Activated T-cell treated with anti-CD3 and anti-CD28 coated beads, Interleukin-2, amount 50 U/mL, for 72 hours (primary cell): ENCODE measurements at regions not wholly inside any gene's neighbourhood (a gene's known extent, or its start where the extent isn't known, plus 50 kb on each side); places are given as distances from the start of the nearest gene placed in this dataset.
"Not testable (repeated sequence)": the region's sequence is repeated elsewhere in the genome, so short reads cannot be mapped to it uniquely, and the experiment has no call there.

ENCODE experiments used
- ATAC-seq, 2 donors: fragments of 150-1000 bp; cut with Tn5 transposase; replicated peaks in 1 of 2; 2 replicates each; pipeline ENCODE4 v1.10.0; 2021; ENCODE audit warnings: moderate library complexity in 2 of 2, mild to moderate bottlenecking in 1 of 2
- DNase-seq, 2 donors: peaks; one replicate each; pipeline ENCODE4 v3.0.0; 2021 to 2022; ENCODE audit warnings: mixed read lengths in 1 of 2
- H3K27ac Mint-ChIP-seq: one replicate; pipeline ENCODE4 v1.8.0; 2022; ENCODE audit warnings: mild to moderate bottlenecking, moderate library complexity, mixed read lengths
- H3K27me3 Mint-ChIP-seq: one replicate; pipeline ENCODE4 v1.8.0; 2022; ENCODE audit warnings: low read depth, mixed read lengths
- H3K36me3 Mint-ChIP-seq, 2 donors: one replicate each; pipeline ENCODE4 v1.8.0; 2022; ENCODE audit warnings: mixed read lengths in 2 of 2, mild to moderate bottlenecking in 1 of 2; ENCODE audit not compliant: insufficient read depth in 2 of 2
- H3K4me1 Mint-ChIP-seq: one replicate; pipeline ENCODE4 v1.8.0; 2022; ENCODE audit warnings: low read depth, mixed read lengths
- H3K4me3 Mint-ChIP-seq, 2 donors: one replicate each; pipeline ENCODE4 v1.8.0; 2022; ENCODE audit warnings: mild to moderate bottlenecking in 2 of 2, mixed read lengths in 2 of 2, moderate library complexity in 2 of 2
- H3K9me3 Mint-ChIP-seq, 2 donors: one replicate each; pipeline ENCODE4 v1.8.0; 2022; ENCODE audit warnings: mixed read lengths in 2 of 2

- DNase-seq (no peak), ATAC-seq (no peak)
- Mint-ChIP-seq H3K27me3 (no peaks in the 10 kb centered on the region), H3K27ac (peak overlapping the region; percentile 78), H3K4me1 (peaks cover 98% of the 10 kb centered on the region), H3K9me3 (peaks cover 16 to 19% of the 10 kb centered on the region in 2 donors), H3K36me3 (peaks cover 34 to 63% of the 10 kb centered on the region in 2 donors), H3K4me3 (peak overlapping the region; percentile 12 to 31)
Measured at GRCh38 chr2:7440977-7441376, 523.8 kb downstream of the RNF144A start.

GRCh38 chr2:7441841-7442240 lies 524.6 kb downstream of the RNF144A start:
- ATAC-seq, H3K27me3 Mint-ChIP-seq, DNase-seq: not testable (repeated sequence)
- H3K4me1 Mint-ChIP-seq = peaks cover 98% of the 10 kb centered on the region
- peak overlapping the region; percentile 78 for H3K27ac Mint-ChIP-seq
- H3K9me3 Mint-ChIP-seq = peaks cover 16 to 19% of the 10 kb centered on the region in 2 donors
- H3K36me3 Mint-ChIP-seq = peaks cover 33 to 66% of the 10 kb centered on the region in 2 donors
- peak overlapping the region in 1 of 2 donors; percentile 65 for H3K4me3 Mint-ChIP-seq

GRCh38 chr2:7444626-7445025 lies 527.4 kb downstream of the RNF144A start:
- peak overlapping the region; percentile 67 to 72 for H3K4me3 Mint-ChIP-seq
- DNase-seq (no peak), ATAC-seq (peak; percentile 76 to 78)
- H3K27me3 Mint-ChIP-seq = no peaks in the 10 kb centered on the region
- peaks cover 29 to 71% of the 10 kb centered on the region in 2 donors for H3K36me3 Mint-ChIP-seq
- peak overlapping the region; percentile 88 for H3K27ac Mint-ChIP-seq
- H3K9me3 Mint-ChIP-seq = peaks cover 16 to 17% of the 10 kb centered on the region in 2 donors
- peaks cover 97% of the 10 kb centered on the region for H3K4me1 Mint-ChIP-seq

- no peak for ATAC-seq
- Mint-ChIP-seq H3K4me3 (peak overlapping the region; percentile 16 to 54), H3K36me3 (peaks cover 12 to 35% of the 10 kb centered on the region in 2 donors), H3K4me1 (peaks cover 94% of the 10 kb centered on the region), H3K27ac (peak overlapping the region; percentile 99), H3K27me3 (no peaks in the 10 kb centered on the region), H3K9me3 (peaks cover 4 to 6% of the 10 kb centered on the region in 2 donors)
- DNase-seq = no peak
Measured at GRCh38 chr2:7448578-7449264, 531.5 kb downstream of the RNF144A start.

- ATAC-seq (no peak), DNase-seq (no peak)
- peaks cover 5 to 6% of the 10 kb centered on the region in 2 donors for H3K9me3 Mint-ChIP-seq
- H3K4me3 Mint-ChIP-seq = peak overlapping the region; percentile 16 to 54
- H3K27me3 Mint-ChIP-seq = no peaks in the 10 kb centered on the region
- H3K4me1 Mint-ChIP-seq = peaks cover 94% of the 10 kb centered on the region
- peak overlapping the region; percentile 99 for H3K27ac Mint-ChIP-seq
- peaks cover 11 to 33% of the 10 kb centered on the region in 2 donors for H3K36me3 Mint-ChIP-seq
Measured at GRCh38 chr2:7449298-7449697, 532.1 kb downstream of the RNF144A start.

GRCh38 chr2:7450188-7450832 lies 533.1 kb downstream of the RNF144A start:
- Mint-ChIP-seq H3K9me3 (peaks cover 4 to 5% of the 10 kb centered on the region in 2 donors), H3K4me1 (peaks cover 94% of the 10 kb centered on the region), H3K4me3 (peak overlapping the region; percentile 72 to 75), H3K27ac (peak overlapping the region; percentile 99), H3K27me3 (no peaks in the 10 kb centered on the region), H3K36me3 (peaks cover 8 to 30% of the 10 kb centered on the region in 2 donors)
- ATAC-seq (peak; percentile 86 to 90), DNase-seq (peak; percentile 79 to 86)

GRCh38 chr2:7450833-7451190 lies 533.6 kb downstream of the RNF144A start:
- Mint-ChIP-seq H3K27ac (peak overlapping the region; percentile 99), H3K9me3 (peaks cover 1 to 2% of the 10 kb centered on the region in 2 donors), H3K4me1 (peaks cover 91% of the 10 kb centered on the region), H3K36me3 (peaks cover 4 to 25% of the 10 kb centered on the region in 2 donors), H3K27me3 (no peaks in the 10 kb centered on the region), H3K4me3 (peak overlapping the region; percentile 72 to 75)
- DNase-seq (peak in 1 of 2 donors; percentile 61), ATAC-seq (peak; percentile 63 to 65)

GRCh38 chr2:7452110-7452876 lies 535.1 kb downstream of the RNF144A start:
- DNase-seq (no peak), ATAC-seq (peak; percentile 9 to 26)
- Mint-ChIP-seq H3K36me3 (peaks cover 2 to 17% of the 10 kb centered on the region in 2 donors), H3K4me3 (peak overlapping the region; percentile 72 to 75), H3K4me1 (peaks cover 91% of the 10 kb centered on the region), H3K27me3 (no peaks in the 10 kb centered on the region), H3K9me3 (peaks cover 1 to 2% of the 10 kb centered on the region in 2 donors), H3K27ac (peak overlapping the region; percentile 99)

GRCh38 chr2:7454592-7454991 lies 537.4 kb downstream of the RNF144A start:
- peaks cover 1 to 2% of the 10 kb centered on the region in 2 donors for H3K9me3 Mint-ChIP-seq
- ATAC-seq (no peak), DNase-seq (no peak)
- H3K4me3 Mint-ChIP-seq = no peak overlapping the region
- H3K36me3 Mint-ChIP-seq = peaks cover 4 to 9% of the 10 kb centered on the region in 2 donors
- peak overlapping the region; percentile 23 for H3K27ac Mint-ChIP-seq
- H3K27me3 Mint-ChIP-seq = no peaks in the 10 kb centered on the region
- peaks cover 78% of the 10 kb centered on the region for H3K4me1 Mint-ChIP-seq

GRCh38 chr2:7456762-7457161 lies 539.5 kb downstream of the RNF144A start:
- ATAC-seq = no peak
- H3K9me3 Mint-ChIP-seq = peaks cover 1 to 3% of the 10 kb centered on the region in 2 donors
- no peaks in the 10 kb centered on the region for H3K27me3 Mint-ChIP-seq
- no peak overlapping the region for H3K4me3 Mint-ChIP-seq
- no peak for DNase-seq
- H3K36me3 Mint-ChIP-seq = peaks cover 6 to 20% of the 10 kb centered on the region in 2 donors
- peaks cover 66% of the 10 kb centered on the region for H3K4me1 Mint-ChIP-seq
- no peak overlapping the region for H3K27ac Mint-ChIP-seq

GRCh38 chr2:7458066-7458465 lies 540.9 kb downstream of the RNF144A start:
- no peak for ATAC-seq
- no peak overlapping the region for H3K27ac Mint-ChIP-seq
- H3K36me3 Mint-ChIP-seq = peaks cover 6 to 26% of the 10 kb centered on the region in 2 donors
- no peaks in the 10 kb centered on the region for H3K27me3 Mint-ChIP-seq
- H3K9me3 Mint-ChIP-seq = peaks cover 1 to 5% of the 10 kb centered on the region in 2 donors
- peaks cover 53% of the 10 kb centered on the region for H3K4me1 Mint-ChIP-seq
- H3K4me3 Mint-ChIP-seq = no peak overlapping the region
- DNase-seq = no peak

GRCh38 chr2:7467782-7468447 lies 550.7 kb downstream of the RNF144A start:
- DNase-seq = peak; percentile 73 to 84
- peaks cover 14 to 29% of the 10 kb centered on the region in 2 donors for H3K36me3 Mint-ChIP-seq
- peaks cover 5% of the 10 kb centered on the region in 2 donors for H3K9me3 Mint-ChIP-seq
- peak overlapping the region; percentile 60 to 86 for H3K4me3 Mint-ChIP-seq
- peak; percentile 95 to 97 for ATAC-seq
- peak overlapping the region; percentile 96 for H3K27ac Mint-ChIP-seq
- H3K27me3 Mint-ChIP-seq = no peaks in the 10 kb centered on the region
- peaks cover 70% of the 10 kb centered on the region for H3K4me1 Mint-ChIP-seq
